BJ (cell line): ENCODE measurements at regions not wholly inside any gene's neighbourhood (a gene's known extent, or its start where the extent isn't known, plus 50 kb on each side); places are given as distances from the start of the nearest gene placed in this dataset.

Source experiments
- CTCF ChIA-PET: fragments of 350-600 bp; formaldehyde crosslinking; extraction: SDS; loops from one replicate; lab custom pipeline; 2021; ENCODE audit warnings: antibody characterized with exemption, inconsistent platforms; lab: Yijun Ruan, JAX
- POLR2A ChIA-PET: fragments of 300-600 bp; sonication (Branson Sonifier 250); formaldehyde crosslinking; extraction: SDS; loops from one replicate; lab custom pipeline; 2021; ENCODE audit warnings: antibody characterized with exemption; lab: Charles Lee
- DNase-seq: peaks from one replicate; pipeline ENCODE4 v3.0.0-alpha.2; 2011; ENCODE audit warnings: low read depth
- H3K27me3 ChIP-seq: 2 replicates; pipeline ENCODE4 v1.6.0; 2011; ENCODE audit warnings: low read length; ENCODE audit not compliant: control insufficient read depth, insufficient read depth
- H3K36me3 ChIP-seq: 2 replicates; pipeline ENCODE4 v1.5.1; 2011; ENCODE audit warnings: low read length; ENCODE audit not compliant: control insufficient read depth, insufficient read depth
- H3K4me3 ChIP-seq: 2 replicates; pipeline ENCODE4 v1.5.1; 2011; ENCODE audit warnings: low read depth, mild to moderate bottlenecking, control low read depth, low read length
- CTCF ChIP-seq: IDR thresholded peaks from 2 replicates; pipeline ENCODE4 v1.5.1; 2011; ENCODE audit warnings: low read depth, mild to moderate bottlenecking, control low read depth, inconsistent platforms, low read length, moderate library complexity; ENCODE audit not compliant: insufficient read depth

GRCh38 chr14:42731480-42731879 lies 1124.8 kb downstream of the LRFN5 start:
- TF ChIP-seq CTCF = no peak
- H3K36me3 ChIP-seq = no peaks in the 10 kb centered on the region
- H3K27me3 ChIP-seq = no peaks in the 10 kb centered on the region
- POLR2A ChIA-PET = no interaction called here
- CTCF ChIA-PET = no interaction called here
- DNase-seq = no peak
- no peak overlapping the region for H3K4me3 ChIP-seq

- TF ChIP-seq CTCF = no peak
- no peak for DNase-seq
- ChIA-PET POLR2A (no interaction called here), CTCF (no interaction called here)
- Histone ChIP-seq H3K27me3 (no peaks in the 10 kb centered on the region), H3K36me3 (no peaks in the 10 kb centered on the region), H3K4me3 (no peak overlapping the region)
These were observed 1123.0 kb downstream of the LRFN5 start for GRCh38 chr14:42729681-42730080.

GRCh38 chr14:42719391-42719790 lies 1112.7 kb downstream of the LRFN5 start:
- no peak for DNase-seq
- H3K27me3 ChIP-seq = no peaks in the 10 kb centered on the region
- no peaks in the 10 kb centered on the region for H3K36me3 ChIP-seq
- H3K4me3 ChIP-seq = no peak overlapping the region
- no peak for TF ChIP-seq CTCF
- ChIA-PET POLR2A (no interaction called here), CTCF (no interaction called here)

DNA sequence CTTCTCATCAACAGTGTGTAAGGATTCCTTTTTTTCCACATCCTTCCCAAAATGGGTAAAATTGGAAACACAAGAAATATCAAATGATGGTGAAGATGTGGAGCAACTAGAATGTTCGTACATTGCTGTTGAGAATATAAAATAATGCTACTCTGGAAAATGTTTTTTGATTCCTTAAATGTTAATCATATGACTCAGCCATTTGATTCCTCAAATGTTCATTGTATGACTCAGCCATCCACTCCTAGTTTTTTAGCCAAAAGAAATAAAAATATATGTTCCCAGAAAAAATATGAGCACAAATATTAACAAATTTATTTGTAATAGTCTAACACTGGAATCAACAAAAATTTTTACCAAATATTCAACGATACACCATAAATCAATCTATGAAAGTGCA lies 1108.6 kb downstream of the LRFN5 start:
- no peak for DNase-seq
- no peak overlapping the region for H3K4me3 ChIP-seq
- no peaks in the 10 kb centered on the region for H3K27me3 ChIP-seq
- H3K36me3 ChIP-seq = no peaks in the 10 kb centered on the region
- no peak for TF ChIP-seq CTCF
- POLR2A ChIA-PET = no interaction called here
- CTCF ChIA-PET = interaction anchor here (1.5 kb wide), 1 partner anchor 25 kb away, joined by 4 read pairs; no protein-coding TSS in a partner anchor

DNA sequence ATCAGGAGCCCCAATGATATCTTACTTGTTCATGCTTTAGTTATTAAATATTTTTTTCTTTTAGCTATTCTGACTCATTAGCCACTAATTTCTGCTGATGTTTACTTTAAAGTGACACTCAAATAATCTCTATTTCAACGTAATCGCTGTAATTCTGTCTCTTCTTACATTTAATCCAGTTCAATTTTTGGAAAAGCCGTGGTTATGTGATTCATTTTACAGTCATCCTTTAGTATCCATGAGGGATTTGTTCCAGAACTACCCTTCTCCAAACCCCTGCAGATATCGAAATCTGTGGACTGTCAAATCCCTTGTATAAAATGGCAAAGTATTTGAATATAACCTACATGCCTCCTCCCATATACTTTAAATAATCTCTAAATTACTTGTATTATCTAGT lies 1103.4 kb downstream of the LRFN5 start:
- Histone ChIP-seq H3K36me3 (no peaks in the 10 kb centered on the region), H3K4me3 (no peak overlapping the region), H3K27me3 (no peaks in the 10 kb centered on the region)
- no peak for DNase-seq
- TF ChIP-seq CTCF = no peak
- ChIA-PET CTCF (no interaction called here), POLR2A (no interaction called here)
